Neural progenitor cell (in vitro differentiated cells): ENCODE measurements at regions not wholly inside any gene's neighbourhood (a gene's known extent, or its start where the extent isn't known, plus 50 kb on each side); places are given as distances from the start of the nearest gene placed in this dataset.

Experiments
- DNase-seq: peaks from one replicate; pipeline ENCODE4 v3.0.0-alpha.2; 2016; ENCODE audit warnings: low spot score
- H2AFZ ChIP-seq: fragments of 200-600 bp; sonication (generic); replicated peaks from 2 replicates; pipeline ENCODE4 v1.6.1; 2016; ENCODE audit warnings: antibody characterized with exemption
- H3F3A ChIP-seq: fragments of 200-600 bp; sonication (generic); 2 replicates; pipeline ENCODE4 v1.6.1; 2016; ENCODE audit warnings: antibody characterized with exemption, low read depth
- H3K27ac ChIP-seq: fragments of 200-600 bp; sonication (generic); 2 replicates; pipeline ENCODE4 v1.5.1; 2016; ENCODE audit warnings: mild to moderate bottlenecking
- H3K27me3 ChIP-seq: fragments of 200-600 bp; sonication (generic); 2 replicates; pipeline ENCODE4 v1.6.1; 2016; ENCODE audit warnings: mild to moderate bottlenecking, moderate library complexity
- H3K36me3 ChIP-seq: fragments of 200-600 bp; sonication (generic); 2 replicates; pipeline ENCODE4 v1.5.1; 2016
- H3K4me1 ChIP-seq: fragments of 200-600 bp; sonication (generic); 2 replicates; pipeline ENCODE4 v1.6.1; 2016; ENCODE audit warnings: mixed run types
- H3K4me2 ChIP-seq: fragments of 200-600 bp; sonication (generic); 2 replicates; pipeline ENCODE4 v1.6.1; 2016
- H3K4me3 ChIP-seq: fragments of 200-600 bp; sonication (generic); 2 replicates; pipeline ENCODE4 v1.5.1; 2016
- H3K79me2 ChIP-seq: fragments of 200-600 bp; sonication (generic); 2 replicates; pipeline ENCODE4 v1.6.1; 2016; ENCODE audit warnings: low read depth
- H3K9ac ChIP-seq: fragments of 200-600 bp; sonication (generic); 2 replicates; pipeline ENCODE4 v1.6.1; 2016
- H3K9me3 ChIP-seq: fragments of 200-600 bp; sonication (generic); 2 replicates; pipeline ENCODE4 v1.5.1; 2016; ENCODE audit warnings: low read depth
- H4K20me1 ChIP-seq: fragments of 200-600 bp; sonication (generic); 2 replicates; pipeline ENCODE4 v1.6.1; 2016; ENCODE audit warnings: low read depth
- H3K27ac Mint-ChIP-seq: 3 replicates; pipeline ENCODE4 v1.8.0; 2021; ENCODE audit warnings: mixed read lengths
- H3K27me3 Mint-ChIP-seq: 2 replicates; pipeline ENCODE4 v1.8.0; 2022; ENCODE audit warnings: low read depth, mild to moderate bottlenecking, inconsistent platforms, moderate library complexity, mixed read lengths; ENCODE audit not compliant: insufficient read depth
- H3K36me3 Mint-ChIP-seq: 3 replicates; pipeline ENCODE4 v1.8.0; 2021; ENCODE audit warnings: mixed read lengths
- H3K4me1 Mint-ChIP-seq: 3 replicates; pipeline ENCODE4 v1.8.0; 2021; ENCODE audit warnings: mixed read lengths
- H3K4me3 Mint-ChIP-seq: 3 replicates; pipeline ENCODE4 v1.8.0; 2021; ENCODE audit warnings: mild to moderate bottlenecking, moderate library complexity, mixed read lengths
- H3K9me3 Mint-ChIP-seq: 3 replicates; pipeline ENCODE4 v1.8.0; 2020; ENCODE audit warnings: mixed read lengths
- EZH2 ChIP-seq: fragments of 200-600 bp; sonication (generic); IDR thresholded peaks from 2 replicates; pipeline ENCODE4 v1.6.1; 2017; ENCODE audit warnings: antibody characterized with exemption, mild to moderate bottlenecking, moderate library complexity
- EZH2phosphoT487 ChIP-seq: fragments of 200-600 bp; sonication (generic); IDR thresholded peaks from 2 replicates; pipeline ENCODE4 v1.6.1; 2017; ENCODE audit warnings: antibody characterized with exemption
- TF ChIP-seq, protein P1 (sequence below): fragments of 200-600 bp; sonication (generic); IDR thresholded peaks from 2 replicates; pipeline ENCODE4 v1.5.1; 2017; ENCODE audit warnings: antibody characterized with exemption, mild to moderate bottlenecking

DNA sequence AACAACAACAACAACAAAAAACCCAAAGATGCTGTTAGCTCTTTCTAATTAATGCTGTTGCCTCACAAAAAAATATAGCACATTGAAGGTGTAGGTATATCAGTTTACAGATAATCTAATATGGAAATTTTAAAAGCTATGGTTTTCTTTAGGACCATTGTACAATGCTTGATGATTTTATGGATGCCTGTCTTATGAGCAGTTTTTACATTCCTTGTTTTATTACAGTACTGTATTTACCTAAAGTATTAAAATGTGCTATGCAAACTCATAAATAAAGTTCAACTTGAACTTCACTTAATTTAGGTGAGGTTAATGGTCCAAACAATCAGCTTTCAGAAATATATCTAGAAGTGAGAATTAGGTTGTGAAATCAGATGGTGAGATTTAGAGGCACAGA, 212.2 kb upstream of the GOLIM4 start:
- H4K20me1 ChIP-seq: no peaks in the 10 kb centered on the region
- no peak for DNase-seq
- no peak overlapping the region for H2AFZ ChIP-seq
- H3K4me1 Mint-ChIP-seq: no peaks in the 10 kb centered on the region
- no peaks in the 10 kb centered on the region for H3K27me3 ChIP-seq
- H3K27me3 Mint-ChIP-seq: no peaks in the 10 kb centered on the region
- H3K4me3 Mint-ChIP-seq: no peak overlapping the region
- H3F3A ChIP-seq: no peaks in the 10 kb centered on the region
- peaks cover 16% of the 10 kb centered on the region for H3K36me3 Mint-ChIP-seq
- no peaks in the 10 kb centered on the region for H3K79me2 ChIP-seq
- no peak overlapping the region for H3K4me2 ChIP-seq
- no peak overlapping the region for H3K9ac ChIP-seq
- TF ChIP-seq, protein P1, sequence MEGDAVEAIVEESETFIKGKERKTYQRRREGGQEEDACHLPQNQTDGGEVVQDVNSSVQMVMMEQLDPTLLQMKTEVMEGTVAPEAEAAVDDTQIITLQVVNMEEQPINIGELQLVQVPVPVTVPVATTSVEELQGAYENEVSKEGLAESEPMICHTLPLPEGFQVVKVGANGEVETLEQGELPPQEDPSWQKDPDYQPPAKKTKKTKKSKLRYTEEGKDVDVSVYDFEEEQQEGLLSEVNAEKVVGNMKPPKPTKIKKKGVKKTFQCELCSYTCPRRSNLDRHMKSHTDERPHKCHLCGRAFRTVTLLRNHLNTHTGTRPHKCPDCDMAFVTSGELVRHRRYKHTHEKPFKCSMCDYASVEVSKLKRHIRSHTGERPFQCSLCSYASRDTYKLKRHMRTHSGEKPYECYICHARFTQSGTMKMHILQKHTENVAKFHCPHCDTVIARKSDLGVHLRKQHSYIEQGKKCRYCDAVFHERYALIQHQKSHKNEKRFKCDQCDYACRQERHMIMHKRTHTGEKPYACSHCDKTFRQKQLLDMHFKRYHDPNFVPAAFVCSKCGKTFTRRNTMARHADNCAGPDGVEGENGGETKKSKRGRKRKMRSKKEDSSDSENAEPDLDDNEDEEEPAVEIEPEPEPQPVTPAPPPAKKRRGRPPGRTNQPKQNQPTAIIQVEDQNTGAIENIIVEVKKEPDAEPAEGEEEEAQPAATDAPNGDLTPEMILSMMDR: no peak
- TF ChIP-seq EZH2phosphoT487: no peak
- no peaks in the 10 kb centered on the region for H3K36me3 ChIP-seq
- H3K9me3 ChIP-seq: peaks cover 13% of the 10 kb centered on the region
- no peak overlapping the region for H3K27ac ChIP-seq
- H3K4me1 ChIP-seq: no peaks in the 10 kb centered on the region
- peaks cover 15% of the 10 kb centered on the region for H3K9me3 Mint-ChIP-seq
- H3K4me3 ChIP-seq: no peak overlapping the region
- H3K27ac Mint-ChIP-seq: no peak overlapping the region

DNA sequence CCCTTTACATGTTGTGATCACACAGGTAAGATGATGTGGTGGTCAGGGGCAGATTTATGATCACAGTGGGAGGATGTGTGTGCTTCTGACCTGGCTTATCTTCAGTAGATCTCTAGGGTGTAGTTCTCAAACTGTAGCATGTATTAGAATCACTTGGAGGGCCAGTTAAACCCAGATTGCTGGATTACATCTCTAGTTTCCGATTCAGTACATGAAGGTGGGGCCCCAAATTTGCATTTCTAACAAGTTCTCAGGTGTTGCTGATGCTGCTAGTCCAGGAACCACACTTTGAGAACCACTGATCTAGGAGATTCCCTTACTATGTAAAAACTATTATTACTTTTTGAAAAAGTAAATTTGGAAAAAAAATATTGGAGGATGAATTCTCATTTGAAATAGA, 199.3 kb upstream of the GOLIM4 start:
- Histone ChIP-seq H3K79me2 (no peaks in the 10 kb centered on the region), H3K27me3 (no peaks in the 10 kb centered on the region), H2AFZ (no peak overlapping the region), H3K27ac (no peak overlapping the region), H3F3A (no peaks in the 10 kb centered on the region), H3K4me3 (no peak overlapping the region), H3K9ac (no peak overlapping the region), H3K4me1 (no peaks in the 10 kb centered on the region), H3K36me3 (no peaks in the 10 kb centered on the region), H3K9me3 (no peaks in the 10 kb centered on the region), H4K20me1 (no peaks in the 10 kb centered on the region), H3K4me2 (no peak overlapping the region)
- Mint-ChIP-seq H3K4me1 (peaks cover 3% of the 10 kb centered on the region), H3K4me3 (no peak overlapping the region), H3K27ac (no peak overlapping the region), H3K9me3 (peaks cover 8% of the 10 kb centered on the region), H3K27me3 (no peaks in the 10 kb centered on the region), H3K36me3 (peaks cover 8% of the 10 kb centered on the region)
- TF ChIP-seq EZH2 (no peak), EZH2phosphoT487 (no peak)
- TF ChIP-seq, protein P1: no peak
- no peak for DNase-seq

DNA sequence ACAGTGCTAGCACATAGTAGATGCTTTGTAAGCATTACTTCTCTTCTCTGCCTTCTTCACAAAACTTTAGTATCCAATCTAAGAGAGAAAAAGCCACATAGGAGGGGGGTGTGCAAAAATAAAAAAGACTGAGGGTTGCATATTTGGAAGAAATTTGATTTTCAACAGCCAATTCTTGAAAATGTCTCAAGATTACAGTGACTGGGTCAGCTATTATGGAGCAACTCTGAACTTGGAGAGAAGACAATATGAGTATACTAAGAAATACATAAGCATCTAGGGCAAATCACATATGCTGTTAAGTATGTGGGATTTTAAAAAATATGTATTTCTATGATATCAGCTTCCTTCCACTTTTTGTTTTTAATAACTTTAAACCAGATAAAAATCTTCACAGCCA, 196.6 kb upstream of the GOLIM4 start:
- no peaks in the 10 kb centered on the region for H3K27me3 Mint-ChIP-seq
- no peak overlapping the region for H3K27ac Mint-ChIP-seq
- Histone ChIP-seq H3K9me3 (no peaks in the 10 kb centered on the region), H3K4me2 (no peak overlapping the region), H2AFZ (no peak overlapping the region), H4K20me1 (no peaks in the 10 kb centered on the region), H3K27ac (no peak overlapping the region), H3K79me2 (no peaks in the 10 kb centered on the region), H3K27me3 (no peaks in the 10 kb centered on the region), H3K9ac (no peak overlapping the region), H3F3A (no peaks in the 10 kb centered on the region), H3K36me3 (no peaks in the 10 kb centered on the region), H3K4me1 (peaks cover 10% of the 10 kb centered on the region), H3K4me3 (no peak overlapping the region)
- peaks cover 3% of the 10 kb centered on the region for H3K9me3 Mint-ChIP-seq
- no peak for DNase-seq
- TF ChIP-seq, protein P1: no peak
- TF ChIP-seq EZH2phosphoT487 (no peak), EZH2 (no peak)
- peaks cover 9% of the 10 kb centered on the region for H3K4me1 Mint-ChIP-seq
- H3K4me3 Mint-ChIP-seq: no peak overlapping the region
- peaks cover 3% of the 10 kb centered on the region for H3K36me3 Mint-ChIP-seq
